GM18870 (cell line): ENCODE measurements at regions not wholly inside any gene's neighbourhood (a gene's known extent, or its start where the extent isn't known, plus 50 kb on each side); places are given as distances from the start of the nearest gene placed in this dataset.

Experiments used
- ATAC-seq: cut with Tn5 transposase; IDR thresholded peaks from one replicate; pipeline ENCODE4 v1.9.1; 2021; ENCODE audit warnings: moderate library complexity; ENCODE audit not compliant: unreplicated experiment

DNA sequence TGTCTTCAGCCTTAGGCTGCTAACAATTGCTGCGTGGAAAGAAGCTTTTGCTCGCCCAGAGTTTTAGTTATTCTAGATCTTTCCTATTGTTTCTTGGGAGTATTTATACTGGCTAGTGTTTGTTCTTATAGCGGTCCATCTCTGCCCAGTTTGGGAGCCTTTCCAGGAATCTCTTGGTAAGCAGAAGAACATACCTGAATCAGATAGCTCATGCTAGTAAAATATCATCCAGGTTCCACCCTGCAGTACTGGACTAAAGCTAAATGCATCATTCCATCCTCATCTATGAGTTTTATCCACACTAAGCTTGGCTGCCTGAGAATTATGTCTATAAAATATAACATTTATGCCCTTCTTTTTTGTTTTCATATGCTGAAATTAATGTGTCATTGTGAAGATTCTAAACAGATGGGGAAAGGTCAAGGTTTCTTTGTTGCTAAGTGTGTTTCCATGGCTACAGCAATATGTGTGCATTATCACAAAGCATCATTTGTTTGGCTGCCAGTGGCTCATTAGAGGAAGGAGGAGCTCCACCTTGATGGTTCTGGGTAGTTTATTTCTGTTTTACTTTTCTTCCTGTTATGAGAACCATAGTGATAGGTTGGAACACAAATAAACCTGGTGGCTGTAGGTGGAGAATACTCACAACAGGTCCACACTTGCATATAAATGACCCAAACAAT, 182.8 kb downstream of the PIK3C3 start:
- ATAC-seq: no peak

DNA sequence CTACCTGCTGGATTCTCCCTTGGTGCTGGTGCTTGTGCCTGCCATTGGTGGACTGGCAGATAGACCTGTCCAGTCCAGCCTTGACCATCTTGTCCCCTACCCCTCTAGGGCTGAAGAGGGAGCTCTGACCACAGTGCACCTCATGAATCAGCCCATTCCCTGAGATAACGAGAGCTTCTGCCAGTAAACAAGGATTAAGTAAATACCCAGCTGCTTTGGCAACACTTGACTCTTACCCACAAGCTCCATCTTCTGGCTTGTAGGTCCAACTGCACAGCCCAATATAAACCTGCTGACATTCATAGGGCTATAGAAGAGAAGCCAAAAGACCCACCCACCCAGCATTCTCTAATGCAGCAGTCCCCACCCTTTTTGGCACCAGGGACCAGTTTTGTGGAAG, 186.4 kb downstream of the PIK3C3 start:
- no peak for ATAC-seq

DNA sequence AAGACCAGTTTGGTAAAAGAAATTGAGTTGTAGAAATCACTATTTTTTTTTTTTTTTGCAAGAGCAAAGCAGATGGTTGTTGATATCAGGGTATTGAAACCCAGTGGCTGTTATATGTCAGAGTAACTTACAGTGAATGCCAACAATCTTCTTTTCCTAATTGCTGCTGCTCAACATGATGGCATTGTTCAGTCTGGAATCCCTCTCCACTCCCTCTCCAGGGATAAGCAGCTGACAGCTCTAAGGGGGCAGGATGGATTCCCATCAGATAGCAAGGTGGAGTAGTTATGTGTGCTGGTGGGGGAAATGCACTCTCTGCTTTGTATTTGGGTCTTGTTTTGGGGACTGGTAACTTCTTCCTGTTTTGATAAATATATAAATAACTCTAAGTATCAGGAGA, 200.0 kb downstream of the PIK3C3 start:
- ATAC-seq: no peak

DNA sequence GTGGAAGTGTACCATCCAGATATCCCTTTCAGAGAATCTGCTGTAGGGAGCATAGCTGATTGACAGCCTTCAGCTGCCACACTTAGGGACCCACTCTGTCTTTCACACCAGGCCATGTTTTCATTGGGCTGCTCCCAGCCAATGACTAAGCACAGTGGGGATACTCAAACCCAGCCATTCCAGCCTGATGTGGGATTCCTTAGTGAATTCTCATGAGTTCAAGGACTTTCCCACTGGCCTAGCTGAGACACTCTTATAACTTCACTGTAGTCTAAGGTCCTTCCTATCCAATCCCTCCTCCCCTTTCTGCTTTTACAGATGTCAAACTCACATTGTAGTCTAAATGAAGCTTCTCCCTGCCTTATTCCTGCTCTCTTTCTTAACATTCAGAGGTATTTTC, 201.2 kb downstream of the PIK3C3 start:
- no peak for ATAC-seq

DNA sequence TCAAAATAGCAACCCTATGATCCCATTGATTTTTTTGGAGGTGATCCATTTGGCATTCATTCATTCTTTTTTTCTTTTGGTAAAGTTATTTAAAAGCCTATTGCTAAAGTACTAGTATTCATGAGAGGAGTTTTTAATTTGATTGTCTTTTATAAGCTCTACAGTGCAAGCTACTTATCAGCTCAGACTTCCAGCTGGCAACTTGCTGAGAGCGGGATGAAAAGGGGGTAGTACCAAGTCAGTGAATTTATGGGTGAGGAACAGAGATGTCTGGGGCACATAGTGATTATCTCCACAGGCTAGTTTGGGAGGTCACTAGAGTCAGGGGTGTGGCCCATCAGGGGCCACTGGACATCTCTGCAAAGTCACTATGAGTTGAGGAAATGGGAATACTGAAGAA, 202.4 kb downstream of the PIK3C3 start:
- no peak for ATAC-seq

DNA sequence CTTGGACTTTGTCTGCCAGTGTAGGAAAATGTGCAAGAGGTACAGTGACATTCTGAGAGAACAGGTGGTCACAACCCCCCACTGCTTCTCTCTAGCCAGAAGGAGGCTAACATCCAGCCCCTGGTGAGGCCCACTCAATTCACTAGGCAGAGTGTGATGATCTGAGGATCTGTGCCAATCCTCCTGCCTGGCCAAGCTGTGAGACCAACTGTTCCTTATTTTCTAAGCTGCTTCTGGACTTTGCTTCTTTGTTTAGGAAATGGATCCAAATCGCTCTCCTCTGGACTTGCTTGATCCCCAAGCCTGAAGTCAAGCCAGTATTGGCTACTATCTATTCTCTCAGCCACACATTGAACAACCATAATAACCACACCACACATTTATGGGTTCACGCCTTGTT, 202.8 kb downstream of the PIK3C3 start:
- ATAC-seq: no peak

DNA sequence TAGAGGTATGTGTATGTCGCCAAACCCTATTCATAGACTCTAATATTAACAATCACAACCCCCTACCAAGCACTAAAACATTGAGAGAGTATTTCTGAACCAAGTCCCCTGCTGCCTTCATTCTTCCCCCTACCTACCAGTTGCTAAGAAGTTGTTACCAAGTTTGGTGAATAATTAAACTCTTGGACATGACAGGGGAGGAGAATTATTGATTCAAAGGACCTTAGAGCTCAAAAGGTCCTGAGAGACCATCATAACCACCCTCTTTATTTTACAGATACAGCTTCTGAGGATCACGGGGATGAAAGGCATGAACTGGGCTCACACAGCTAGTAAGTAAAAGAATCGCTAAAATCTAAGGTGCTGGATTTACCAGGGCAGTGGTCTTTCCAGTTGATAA, 204.1 kb downstream of the PIK3C3 start:
- ATAC-seq: no peak

DNA sequence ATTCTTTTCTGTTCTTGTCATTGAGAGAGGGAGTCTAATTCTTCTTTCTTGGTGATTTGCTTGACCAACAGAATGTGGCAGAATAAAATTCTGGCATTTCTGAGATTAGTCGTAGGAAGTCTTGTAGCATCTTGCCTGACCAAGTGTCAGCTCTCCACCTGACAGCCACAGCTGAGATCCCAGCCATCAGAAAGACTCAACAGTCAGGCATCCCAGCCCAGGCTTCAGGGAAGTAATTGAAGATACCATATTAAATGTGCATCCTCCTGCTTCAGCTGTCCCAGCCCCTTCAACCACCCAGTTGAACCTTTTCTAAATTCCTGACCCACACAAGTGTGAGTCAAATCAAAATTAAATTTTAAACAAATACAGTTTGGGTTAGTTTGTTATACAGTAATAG, 208.3 kb downstream of the PIK3C3 start:
- ATAC-seq: no peak

DNA sequence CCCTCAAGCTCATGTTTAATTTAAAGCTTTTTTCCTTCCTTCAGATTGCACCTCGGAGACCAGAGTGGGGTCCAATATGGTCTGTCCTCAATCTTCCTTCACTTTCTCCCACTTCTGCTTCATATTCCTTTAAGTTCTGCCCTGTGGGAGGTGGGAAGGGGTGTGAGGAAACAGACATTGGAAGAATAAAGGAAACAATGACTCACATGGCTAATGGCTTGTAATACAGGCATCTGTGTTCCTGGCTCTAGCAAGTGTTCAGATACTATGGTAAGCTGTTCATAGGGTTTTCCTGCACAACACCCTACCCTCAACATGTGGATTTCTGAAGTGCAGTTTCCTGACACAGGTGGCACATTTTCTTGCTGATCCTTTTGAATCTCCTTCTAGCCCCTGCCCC, 209.5 kb downstream of the PIK3C3 start:
- ATAC-seq: no peak

DNA sequence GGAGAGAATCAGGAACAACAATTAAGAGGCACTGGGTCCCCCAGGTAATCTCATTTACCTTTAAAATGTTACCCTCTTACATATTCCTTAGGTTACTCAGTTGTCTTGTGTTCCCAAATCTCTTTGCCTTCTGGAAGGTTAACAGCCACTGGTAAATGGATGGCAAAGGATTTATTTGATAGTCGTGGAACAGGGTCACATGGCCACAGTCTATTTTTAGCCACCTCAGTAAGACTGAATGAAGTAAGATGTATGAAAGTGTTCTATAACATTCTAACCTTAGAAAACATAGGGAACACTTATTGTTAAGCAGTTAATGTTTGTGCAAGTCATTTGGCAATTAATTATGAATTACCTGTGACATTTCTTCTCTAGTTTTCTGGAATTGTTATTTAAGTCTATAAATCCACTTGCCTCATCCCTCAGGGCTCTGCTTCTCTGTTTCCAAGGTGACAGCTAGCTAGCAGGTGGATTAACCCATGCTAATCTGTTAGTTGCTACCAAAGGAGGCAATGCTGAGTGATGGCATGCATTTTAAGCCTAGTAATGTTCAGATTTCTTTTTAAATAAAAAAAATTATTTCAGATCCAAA, 211.0 kb downstream of the PIK3C3 start:
- no peak for ATAC-seq

DNA sequence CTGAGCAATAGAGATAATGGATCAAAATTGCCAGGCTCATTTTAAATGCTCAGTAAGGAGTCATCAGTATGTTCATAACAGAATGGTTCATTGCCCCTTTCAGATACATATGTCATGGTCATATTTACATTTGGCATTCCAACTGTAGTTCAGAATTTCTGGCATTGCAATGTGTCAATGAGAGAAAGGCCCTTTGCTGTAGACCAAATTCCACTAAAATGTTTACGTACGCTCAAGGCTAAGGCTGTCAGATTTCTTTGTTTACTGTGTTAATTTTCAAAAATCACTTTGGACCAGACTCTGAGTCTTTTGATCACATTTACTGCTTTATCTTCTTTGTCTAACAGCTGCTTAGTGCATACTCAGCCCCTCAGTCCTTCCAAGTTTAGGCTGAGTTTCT, 213.5 kb downstream of the PIK3C3 start:
- no peak for ATAC-seq

DNA sequence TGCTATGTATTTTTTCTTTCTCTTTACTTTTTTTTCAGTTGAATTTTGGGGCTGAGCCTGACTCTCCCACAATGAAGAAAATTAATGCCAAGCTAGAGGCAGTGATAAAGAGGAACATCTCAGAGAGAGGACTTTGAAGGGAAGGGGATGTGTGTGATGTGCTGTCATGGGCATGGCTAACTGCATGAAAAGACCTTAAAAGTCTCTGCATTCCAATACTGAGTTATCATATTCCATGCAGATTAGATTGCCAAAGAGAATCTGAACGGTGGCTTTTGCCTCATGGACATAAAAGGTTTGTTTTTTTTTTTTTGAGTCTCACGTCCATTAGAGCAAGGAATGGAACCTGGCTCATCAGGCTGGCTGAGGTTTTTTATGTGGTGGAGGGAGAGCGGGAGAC, 213.9 kb downstream of the PIK3C3 start:
- ATAC-seq: no peak

DNA sequence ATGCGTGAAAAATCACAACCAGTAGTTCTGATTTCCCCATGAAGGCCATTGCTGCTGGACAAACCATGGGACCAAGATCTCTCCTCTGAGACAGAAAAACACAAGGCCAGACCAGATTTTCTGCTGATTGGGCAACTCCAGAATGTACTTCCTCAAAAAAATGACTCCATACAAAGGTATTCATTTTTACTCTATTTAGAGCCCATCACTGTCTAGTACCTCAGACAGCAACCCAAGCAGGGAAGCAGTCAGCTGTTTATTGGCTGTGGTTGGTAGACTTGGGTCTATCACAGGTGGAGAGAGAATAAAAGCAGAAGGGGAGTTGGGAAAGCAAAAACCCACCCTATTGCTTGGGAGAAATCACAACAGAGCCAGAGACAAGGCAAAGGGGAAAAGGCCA, 219.9 kb downstream of the PIK3C3 start:
- ATAC-seq: no peak

DNA sequence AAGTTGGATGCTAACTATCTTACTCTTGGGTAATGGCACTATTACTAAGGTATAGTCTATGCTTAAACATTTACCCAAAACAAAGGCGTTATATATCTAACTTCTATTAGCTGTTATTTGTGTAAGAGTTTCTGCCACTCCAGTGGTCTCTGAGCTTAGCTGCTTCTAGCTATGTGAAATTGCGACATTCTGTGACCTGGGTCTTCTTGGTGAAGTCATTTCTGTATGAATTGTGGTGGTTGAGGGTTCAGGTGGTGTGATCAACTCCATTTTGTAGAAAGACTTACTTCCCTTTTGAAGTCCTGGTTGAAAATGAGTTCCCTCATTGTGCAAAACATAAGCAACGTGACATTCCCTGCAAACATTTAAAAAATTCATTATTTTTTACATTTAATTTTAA, 221.6 kb downstream of the PIK3C3 start:
- peak; percentile 42 for ATAC-seq

DNA sequence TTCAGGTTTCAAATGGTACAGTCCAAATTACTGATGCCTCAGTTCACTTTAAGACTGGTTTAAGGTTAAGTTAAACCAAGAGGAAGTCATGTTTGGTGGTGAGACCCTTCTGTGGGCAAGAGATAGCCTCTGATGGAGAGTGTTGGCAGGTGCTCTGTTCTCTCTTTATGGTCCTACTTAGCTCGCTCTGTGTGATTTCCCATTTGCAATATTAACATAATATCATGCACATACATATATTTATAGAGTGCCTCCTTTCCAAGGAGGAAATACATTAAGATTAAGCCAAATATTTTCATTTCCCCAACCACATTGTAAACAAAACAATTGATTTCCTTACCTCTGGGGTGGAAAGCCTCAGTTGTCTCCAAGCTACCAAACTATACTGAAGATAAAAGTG, 222.4 kb downstream of the PIK3C3 start:
- ATAC-seq: no peak

DNA sequence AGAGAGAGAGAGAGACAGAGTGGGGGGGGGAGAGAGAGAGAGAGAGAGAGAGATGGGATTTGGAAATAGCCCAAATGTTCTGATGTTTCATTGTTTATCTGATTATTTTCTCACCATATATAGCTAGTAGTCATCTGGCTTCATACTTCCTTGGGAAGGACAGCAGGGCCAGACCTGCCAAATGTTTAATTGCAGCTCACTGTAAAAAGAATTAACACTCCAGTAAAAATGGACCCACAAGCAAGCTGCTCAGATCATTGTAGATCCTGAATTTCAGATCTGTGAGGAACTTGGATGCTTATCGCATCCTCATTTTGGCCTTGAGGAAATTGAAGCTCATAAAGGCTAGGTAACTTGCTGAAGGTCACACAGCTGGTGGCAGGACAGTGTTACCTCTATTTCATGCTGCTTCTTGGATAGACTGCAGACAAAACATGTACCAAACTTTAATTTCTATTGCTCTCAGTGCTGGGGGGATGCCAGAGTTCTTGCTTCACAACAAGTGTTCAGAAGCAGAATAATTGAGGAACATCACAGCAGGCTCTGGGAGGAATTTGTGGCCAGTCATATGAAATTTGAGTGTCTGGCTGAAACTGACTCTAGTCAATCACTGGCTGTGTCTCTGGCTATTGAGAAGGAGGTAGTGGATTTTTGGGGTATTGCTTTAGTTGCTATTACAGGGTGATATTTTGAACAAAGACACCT, 223.5 kb downstream of the PIK3C3 start:
- ATAC-seq: no peak

DNA sequence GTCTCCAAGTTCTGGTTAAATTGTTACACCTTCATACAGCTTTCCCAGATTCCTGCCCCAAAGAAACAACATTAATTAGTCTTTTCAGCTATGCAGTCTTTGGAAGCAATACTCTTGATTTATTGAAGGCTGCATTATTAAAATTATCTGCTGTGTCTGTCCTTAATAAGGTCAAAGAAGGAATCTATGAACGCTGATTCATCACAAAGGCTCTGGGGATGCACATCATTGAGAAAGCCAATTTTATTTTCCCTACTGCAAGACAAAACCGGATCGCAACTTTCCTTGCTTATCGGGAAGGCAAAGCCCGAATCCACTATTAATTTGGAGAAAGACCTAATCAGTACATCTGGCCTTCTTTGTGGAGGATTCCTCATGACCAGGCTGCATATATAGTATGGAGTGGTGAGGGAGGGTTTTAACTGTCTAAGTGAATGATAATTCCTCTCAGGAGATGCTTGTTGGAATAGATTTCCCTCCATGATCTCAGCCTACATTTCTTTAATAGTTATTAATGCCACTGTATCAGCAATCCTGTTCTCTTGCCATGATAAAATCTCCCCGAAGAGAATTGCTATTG, 224.6 kb downstream of the PIK3C3 start:
- no peak for ATAC-seq

DNA sequence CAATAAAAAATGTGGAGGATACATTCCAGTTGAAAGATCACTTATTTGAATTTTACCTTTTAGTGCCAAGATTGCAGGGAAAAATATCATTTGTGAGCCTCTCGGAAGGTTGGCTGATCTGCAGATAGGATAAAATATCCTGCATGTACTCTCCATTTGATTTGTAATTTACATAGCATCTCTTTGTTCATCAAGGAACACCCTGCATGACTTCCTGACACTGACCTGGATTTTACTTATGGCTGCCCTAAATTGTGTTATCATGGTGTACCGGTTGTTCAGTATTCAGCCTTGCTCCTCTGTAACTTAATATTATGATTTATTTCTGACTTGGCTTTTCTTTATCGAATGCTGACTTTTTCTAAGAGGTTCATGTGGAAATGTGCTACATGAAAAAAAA, 226.4 kb downstream of the PIK3C3 start:
- ATAC-seq: no peak

DNA sequence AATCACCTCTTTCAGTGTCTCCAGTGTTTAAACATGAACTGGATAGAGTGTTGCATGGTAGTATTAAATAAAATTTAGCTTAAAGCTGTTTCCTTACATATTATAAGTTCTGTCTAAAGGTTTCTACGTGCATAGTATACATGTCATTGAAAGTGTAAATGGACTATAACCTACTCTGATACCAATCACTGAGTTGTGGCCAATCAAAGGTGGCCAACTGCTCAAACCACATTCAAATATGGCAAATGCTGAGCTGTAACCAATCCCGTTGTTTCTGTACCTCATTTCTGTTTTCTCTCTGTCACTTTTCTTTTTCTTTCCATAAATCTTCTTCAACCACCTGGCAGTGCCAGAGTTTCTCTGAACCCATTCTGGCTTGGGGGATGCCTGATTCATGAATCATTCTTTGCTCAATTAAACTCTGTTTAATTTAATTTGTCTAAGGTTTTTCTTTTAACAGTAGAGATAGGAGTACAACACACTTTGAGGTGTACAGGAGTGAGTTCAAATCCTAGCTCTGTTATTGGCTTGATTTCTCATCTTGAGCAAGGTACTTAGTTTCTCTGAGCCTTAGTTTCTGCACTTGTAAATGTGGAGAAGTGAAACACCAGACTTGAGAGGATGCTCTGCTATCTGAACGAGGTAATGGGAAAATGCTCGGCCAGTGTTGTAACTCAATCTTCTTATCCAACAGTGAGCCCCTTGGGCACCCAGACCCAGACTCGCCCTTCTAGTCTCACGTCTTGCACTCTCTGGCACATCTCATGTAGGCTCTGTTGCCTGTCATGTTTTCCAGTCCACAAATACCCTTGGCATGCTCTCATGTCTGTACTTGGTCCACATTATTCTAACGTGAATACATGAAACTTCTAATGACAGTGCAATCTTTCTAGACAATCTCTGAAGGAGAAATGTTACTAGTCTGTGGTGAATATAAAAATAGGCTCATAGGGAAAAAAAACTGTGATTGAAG, 228.0 kb downstream of the PIK3C3 start:
- ATAC-seq: no peak

DNA sequence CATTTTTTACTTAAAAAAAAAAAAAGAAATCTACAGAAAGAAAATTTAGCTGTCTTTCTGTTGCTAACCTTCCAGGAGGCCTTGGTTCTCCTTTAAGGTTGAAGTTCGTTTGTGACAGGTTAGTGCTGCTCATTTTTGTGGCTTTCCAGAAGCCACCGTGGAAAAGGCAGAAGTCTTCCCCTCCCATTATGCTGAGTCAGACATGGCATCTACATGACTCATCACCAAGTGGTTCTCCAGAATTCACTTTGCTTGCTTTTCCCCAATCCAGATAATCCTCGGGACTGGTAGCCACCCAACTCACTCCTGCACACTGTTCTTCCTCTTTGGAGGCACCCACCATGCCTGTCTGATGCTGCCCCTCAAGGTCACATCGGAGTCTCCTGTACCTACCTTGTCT, 228.7 kb downstream of the PIK3C3 start:
- no peak for ATAC-seq
